HG02938 (cell line): ENCODE measurements at regions not wholly inside any gene's neighbourhood (a gene's known extent, or its start where the extent isn't known, plus 50 kb on each side); places are given as distances from the start of the nearest gene placed in this dataset.

Experiments used
- ATAC-seq: cut with Tn5 transposase; IDR thresholded peaks from one replicate; pipeline ENCODE4 v1.9.1; 2021; ENCODE audit warnings: mild to moderate bottlenecking, moderate library complexity; ENCODE audit not compliant: unreplicated experiment

DNA sequence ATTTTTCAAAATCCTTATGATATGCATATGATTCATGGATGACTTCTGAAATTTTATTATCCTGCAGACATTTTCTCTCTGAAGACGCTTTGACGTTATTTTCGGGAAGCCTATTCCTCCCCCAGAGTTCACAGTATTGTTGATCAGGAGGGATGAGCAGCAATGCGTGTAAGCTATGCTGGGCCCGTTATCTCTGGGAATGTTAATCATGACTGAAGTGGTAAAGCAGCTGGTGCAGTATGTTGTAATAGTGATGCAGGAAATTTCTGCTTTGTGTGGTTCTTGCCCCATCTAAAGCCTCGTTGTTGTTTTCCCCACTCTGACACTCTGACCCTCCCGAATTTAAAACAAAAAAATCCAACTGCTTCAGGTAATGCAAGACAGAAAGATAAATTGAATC, 1797.8 kb upstream of the WWC1 start:
- no peak for ATAC-seq

GRCh38 chr5:166497496-166498104, 1793.8 kb upstream of the WWC1 start:
- ATAC-seq = no peak

DNA sequence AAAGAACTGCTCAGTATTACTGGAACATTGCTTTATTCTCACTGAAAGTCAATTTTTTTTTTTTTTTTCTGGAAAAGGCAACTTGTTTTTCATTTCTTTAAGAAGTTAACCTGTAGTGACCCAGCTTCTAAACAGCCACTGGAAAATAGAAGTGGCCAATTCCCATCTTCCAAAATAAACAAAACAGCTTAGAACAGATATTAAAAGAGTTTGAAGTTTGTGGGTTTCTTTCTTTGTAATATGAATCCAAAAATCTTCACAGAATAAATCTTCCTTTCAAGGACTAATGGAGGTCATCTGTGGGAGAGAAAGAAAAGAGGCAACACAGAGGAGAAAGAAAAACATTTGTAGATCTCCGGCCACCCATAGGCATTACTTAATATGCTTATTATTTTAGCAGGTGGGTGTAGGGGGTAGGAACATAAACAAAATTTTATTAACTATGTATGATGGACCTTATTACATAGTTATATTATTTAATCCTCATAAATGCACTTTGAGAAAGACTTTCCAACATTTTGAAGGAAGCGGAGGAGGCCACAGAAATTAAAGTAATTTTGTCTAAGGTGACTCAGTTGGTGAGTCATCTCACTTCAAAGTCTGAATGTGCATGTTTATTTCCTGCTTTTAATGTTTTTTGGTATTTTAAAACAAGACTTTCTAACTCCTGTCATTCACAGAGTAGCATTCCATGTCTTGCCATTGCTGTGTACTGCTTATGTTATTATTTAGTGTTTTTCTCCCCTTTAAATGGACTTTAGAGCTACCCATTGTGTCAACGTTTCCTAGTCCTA, 1791.8 kb upstream of the WWC1 start:
- no peak for ATAC-seq

GRCh38 chr5:166503506-166503905, 1787.9 kb upstream of the WWC1 start:
- ATAC-seq = no peak

GRCh38 chr5:166505067-166505466, 1786.4 kb upstream of the WWC1 start:
- no peak for ATAC-seq

DNA sequence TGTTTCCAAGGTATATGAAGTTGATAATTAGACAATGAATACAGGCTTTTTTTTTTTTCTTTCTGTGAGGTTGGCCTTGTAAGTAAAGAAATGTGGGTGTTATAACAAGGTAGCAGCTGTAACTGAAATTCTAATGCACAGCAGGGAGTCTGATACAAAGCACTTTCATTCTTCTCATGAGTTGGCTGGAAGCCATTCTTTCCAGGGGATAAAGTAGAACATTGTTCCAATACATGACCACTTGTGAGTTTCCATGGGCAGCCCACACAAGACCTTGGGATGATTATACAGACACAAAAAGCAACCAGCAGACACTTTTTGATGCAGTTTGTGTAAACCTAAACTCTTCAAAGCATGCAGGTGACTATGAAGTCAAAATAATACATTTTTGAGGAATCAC, 1785.9 kb upstream of the WWC1 start:
- ATAC-seq = no peak

GRCh38 chr5:166507810-166508425, 1783.5 kb upstream of the WWC1 start:
- ATAC-seq = no peak

GRCh38 chr5:166509085-166509484, 1782.4 kb upstream of the WWC1 start:
- ATAC-seq = no peak

DNA sequence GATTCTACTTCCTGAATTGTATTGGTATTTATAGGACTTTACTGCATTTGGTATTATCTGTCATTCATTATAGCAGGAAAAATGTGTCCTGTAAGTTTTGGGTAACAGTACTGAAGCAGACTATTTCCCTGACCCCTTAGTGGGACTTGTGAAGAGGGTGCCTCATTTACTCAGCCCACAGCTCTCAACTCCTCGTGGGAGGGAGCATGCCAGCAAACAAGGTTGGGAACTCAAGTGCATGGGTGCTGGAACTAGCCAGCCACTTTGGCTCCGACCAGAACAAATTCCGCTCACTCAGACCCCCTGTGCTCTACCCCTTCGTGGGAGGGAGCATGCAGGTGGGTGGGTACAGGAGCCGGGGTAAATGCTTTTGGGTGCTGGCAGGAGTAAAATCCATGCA, 1773.5 kb upstream of the WWC1 start:
- ATAC-seq = no peak

GRCh38 chr5:166523206-166523605, 1768.2 kb upstream of the WWC1 start:
- no peak for ATAC-seq

DNA sequence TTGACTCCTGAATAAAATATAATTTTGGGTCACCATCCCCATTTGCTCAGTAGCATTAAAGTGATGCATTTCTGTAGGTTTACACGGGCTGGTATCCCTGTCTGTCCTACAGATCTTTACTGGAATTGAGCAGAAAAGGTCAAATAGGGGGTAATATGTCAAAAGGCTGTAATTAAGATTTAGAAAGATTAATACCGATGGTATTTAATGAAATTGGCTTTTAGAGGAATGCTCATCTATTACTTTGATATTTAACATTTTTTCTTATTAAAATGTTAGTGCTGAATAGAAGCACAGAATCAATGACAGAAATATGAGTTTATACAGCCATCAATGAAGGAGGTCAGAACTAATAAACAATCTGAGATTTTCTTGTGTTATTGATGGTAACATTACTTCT, 1762.2 kb upstream of the WWC1 start:
- ATAC-seq = no peak

DNA sequence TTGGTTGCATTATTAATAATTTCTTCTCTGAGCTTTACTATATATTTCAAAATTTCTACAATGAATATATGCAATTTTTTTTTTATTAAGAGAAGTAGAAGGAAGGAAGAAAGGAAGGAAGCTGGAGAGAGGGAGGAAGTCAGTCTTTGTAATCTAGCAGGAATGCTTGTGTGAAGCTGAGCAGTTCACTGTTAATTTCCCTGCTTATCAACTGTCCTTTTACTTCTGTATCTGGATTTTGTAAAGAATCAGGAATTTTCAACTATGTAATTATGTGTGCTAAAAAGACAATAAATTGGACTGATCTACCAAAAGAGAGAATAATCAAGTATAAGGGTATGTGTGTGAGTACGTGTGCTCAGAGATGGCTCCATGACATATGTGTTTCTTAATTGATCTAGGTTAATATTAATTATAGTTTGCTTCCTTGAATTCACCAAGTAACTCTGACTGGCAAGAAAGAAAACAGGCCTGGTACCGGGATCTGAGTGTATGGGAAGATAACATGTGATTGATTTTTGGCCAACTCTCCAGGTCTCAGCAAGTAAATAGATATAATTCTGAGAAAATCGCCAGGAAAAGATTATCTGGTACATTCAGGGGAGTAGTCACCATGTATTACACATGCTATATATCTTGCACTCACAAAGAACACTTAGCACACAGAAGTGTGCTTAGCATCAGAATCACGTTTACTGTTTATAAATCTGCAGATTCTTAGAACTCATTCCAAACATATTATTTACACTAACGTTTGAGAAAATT, 1758.8 kb upstream of the WWC1 start:
- ATAC-seq = no peak

DNA sequence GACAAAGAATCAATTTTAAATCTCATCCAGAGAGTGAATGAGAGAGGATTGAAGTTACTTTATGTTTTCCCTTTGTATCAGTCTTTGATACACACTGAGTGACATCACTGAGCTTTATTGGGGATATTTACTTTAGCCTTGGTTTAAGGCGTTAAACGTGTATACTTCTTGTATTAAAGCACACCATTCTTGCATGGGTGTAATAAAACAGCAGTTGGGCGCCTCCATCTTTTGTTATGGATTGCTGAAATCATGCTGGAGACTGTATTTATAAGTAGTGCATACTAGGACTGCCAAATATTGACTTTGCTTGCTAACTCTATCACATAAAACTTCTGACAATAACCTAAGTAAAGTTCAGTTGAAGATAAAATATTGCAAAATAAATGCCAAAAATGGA, 1755.8 kb upstream of the WWC1 start:
- ATAC-seq = no peak

GRCh38 chr5:166540156-166540555, 1751.3 kb upstream of the WWC1 start:
- ATAC-seq = no peak

- no peak for ATAC-seq
Observed at GRCh38 chr5:166551384-166551783, 1740.1 kb upstream of the WWC1 start.

DNA sequence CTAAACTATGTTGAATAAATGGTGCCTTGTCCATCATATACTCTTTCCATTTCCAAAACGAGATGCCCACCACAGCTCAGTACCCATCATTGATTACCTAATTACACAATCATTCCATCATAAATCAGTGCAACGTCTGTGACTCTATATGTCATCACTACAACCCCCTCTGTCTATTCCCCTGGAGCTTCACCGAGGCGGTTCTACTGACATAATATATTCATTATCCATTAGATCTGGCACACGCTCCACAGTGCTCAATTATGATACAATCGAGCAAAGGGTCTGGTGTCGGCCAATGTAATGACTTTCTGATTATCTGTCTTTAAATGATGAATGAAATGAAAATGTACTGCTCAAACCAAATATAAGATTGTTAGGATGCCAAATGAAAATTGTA, 1737.7 kb upstream of the WWC1 start:
- ATAC-seq = no peak

DNA sequence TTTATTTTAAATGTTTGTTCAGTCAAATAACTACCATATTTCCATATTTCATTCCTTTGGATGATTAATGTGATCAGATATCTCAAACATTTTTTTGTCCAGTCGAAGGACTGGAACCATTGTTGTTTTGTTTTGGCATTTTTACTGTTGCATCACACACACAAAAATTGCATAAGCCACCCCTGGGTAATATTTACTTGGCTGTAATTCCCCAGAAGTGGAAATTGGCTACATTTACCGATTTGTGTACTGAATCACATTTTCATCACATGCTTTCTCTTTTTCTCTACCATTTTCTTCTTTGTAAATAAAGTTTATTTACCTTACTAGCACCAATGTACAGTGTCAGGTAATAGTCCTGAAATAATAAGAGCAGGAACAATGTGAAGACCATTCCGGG, 1729.7 kb upstream of the WWC1 start:
- no peak for ATAC-seq

DNA sequence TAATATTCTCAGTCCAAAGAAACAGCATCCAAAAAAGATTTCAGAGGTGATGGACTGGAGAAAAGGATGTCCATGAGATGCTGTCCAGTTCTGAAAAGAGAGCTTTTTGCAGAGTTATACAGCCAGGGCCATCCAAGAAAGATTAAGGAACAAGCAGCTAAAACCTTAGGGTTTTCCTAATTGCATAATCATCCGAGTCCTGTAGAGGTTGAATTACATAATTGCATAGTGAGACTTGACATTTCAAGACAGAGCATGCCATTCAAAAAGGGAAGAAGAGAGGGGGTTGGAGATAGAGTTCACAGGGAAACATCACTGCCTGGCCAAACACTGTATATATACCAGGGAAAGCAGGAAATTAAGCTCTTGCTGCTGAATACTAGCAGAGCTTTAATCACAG, 1729.2 kb upstream of the WWC1 start:
- no peak for ATAC-seq

- ATAC-seq = no peak
Observed at GRCh38 chr5:166566725-166567124, 1724.7 kb upstream of the WWC1 start.

- ATAC-seq = no peak
Observed at GRCh38 chr5:166570865-166571264, 1720.6 kb upstream of the WWC1 start.

DNA sequence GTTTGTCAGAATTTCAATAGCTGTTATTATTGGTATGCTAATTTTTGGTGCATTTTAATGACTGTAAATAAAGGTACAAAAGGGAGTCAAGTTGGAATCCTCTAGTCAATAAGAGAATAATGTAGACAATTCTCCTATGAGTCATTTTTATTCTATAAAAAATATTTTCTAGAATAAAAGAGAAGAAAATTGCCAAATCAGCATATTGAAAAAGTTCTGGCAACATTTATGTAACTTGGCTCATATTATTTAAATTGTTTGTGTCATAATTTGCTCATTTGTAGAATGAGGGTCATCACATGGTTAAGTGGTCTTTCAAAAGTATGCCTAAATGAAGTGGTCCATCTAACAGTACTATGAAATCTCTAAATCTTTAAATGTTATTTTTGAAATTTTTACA, 1719.8 kb upstream of the WWC1 start:
- no peak for ATAC-seq

DNA sequence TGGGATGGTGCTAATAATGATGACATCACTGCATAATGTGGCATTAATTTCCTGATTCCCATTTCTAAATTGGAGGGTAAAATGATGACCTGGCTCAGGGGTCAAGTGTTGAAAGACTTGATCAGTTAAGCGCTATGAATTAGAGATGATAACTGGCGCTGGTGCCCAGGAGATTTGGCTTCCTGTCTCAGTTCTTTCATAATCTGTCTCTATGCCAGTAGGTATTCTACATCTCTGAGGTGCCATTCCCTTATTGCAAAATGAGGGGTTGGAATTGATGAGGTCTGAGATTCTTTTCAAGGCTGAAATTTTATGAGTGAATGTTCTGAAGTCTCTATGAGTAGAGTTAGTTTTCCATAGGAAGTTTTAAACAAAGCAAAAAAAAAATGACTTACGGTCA, 1715.1 kb upstream of the WWC1 start:
- ATAC-seq = no peak
